ENCODE measurements at regions not wholly inside any gene's neighbourhood (a gene's known extent, or its start where the extent isn't known, plus 50 kb on each side); places are given as distances from the start of the nearest gene placed in this dataset.
"Not testable (repeated sequence)": the region's sequence is repeated elsewhere in the genome, so short reads cannot be mapped to it uniquely, and the experiment has no call there.

GRCh38 chr5:99161538-99161937 lies 232.7 kb upstream of the CHD1 start:
- TF ChIP-seq CTCF, POLR2AphosphoS5, POLR2A (IDR thresholded peaks at IDR 0.05): not testable (repeated sequence)
